H9 (cell line): ENCODE measurements at regions not wholly inside any gene's neighbourhood (a gene's known extent, or its start where the extent isn't known, plus 50 kb on each side); places are given as distances from the start of the nearest gene placed in this dataset.

Experiments
- DNase-seq: peaks from one replicate; pipeline ENCODE4 v3.0.0-alpha.2; 2017
- H2AFZ ChIP-seq: one replicate; pipeline ENCODE4 v1.6.1; 2013; ENCODE audit warnings: mild to moderate bottlenecking, low read length, control low read depth, moderate library complexity
- H2AK5ac ChIP-seq: 2 replicates; pipeline ENCODE4 v1.6.1; 2013; ENCODE audit warnings: low read length, control low read depth, mixed read lengths; ENCODE audit not compliant: insufficient read length
- H2BK120ac ChIP-seq: one replicate; pipeline ENCODE4 v1.6.1; 2013; ENCODE audit warnings: low read depth, mild to moderate bottlenecking, low read length, control low read depth, inconsistent platforms; ENCODE audit not compliant: poor library complexity, severe bottlenecking
- H2BK12ac ChIP-seq: 2 replicates; pipeline ENCODE4 v1.6.1; 2013; ENCODE audit warnings: low read length, control low read depth, mixed read lengths, low read depth; ENCODE audit not compliant: insufficient read length
- H2BK15ac ChIP-seq: 2 replicates; pipeline ENCODE4 v1.6.1; 2013; ENCODE audit warnings: low read depth, low read length, control low read depth
- H2BK20ac ChIP-seq: one replicate; pipeline ENCODE4 v1.6.1; 2013; ENCODE audit warnings: low read depth, mild to moderate bottlenecking, low read length, control low read depth, inconsistent platforms; ENCODE audit not compliant: poor library complexity, severe bottlenecking
- H2BK5ac ChIP-seq: 2 replicates; pipeline ENCODE4 v1.6.1; 2013; ENCODE audit warnings: low read length, control low read depth, mixed read lengths; ENCODE audit not compliant: insufficient read length
- H3K14ac ChIP-seq: 2 replicates; pipeline ENCODE4 v1.6.1; 2013; ENCODE audit warnings: low read length, control low read depth; ENCODE audit not compliant: insufficient read depth
- H3K18ac ChIP-seq: 2 replicates; pipeline ENCODE4 v1.6.1; 2013; ENCODE audit warnings: low read depth, mild to moderate bottlenecking, mixed read lengths, low read length, control low read depth; ENCODE audit not compliant: insufficient read length
- H3K23ac ChIP-seq: 2 replicates; pipeline ENCODE4 v1.6.1; 2013; ENCODE audit warnings: low read length, control low read depth, mixed read lengths, low read depth; ENCODE audit not compliant: insufficient read length
- H3K23me2 ChIP-seq: 2 replicates; pipeline ENCODE4 v1.6.1; 2013; ENCODE audit warnings: low read depth, mild to moderate bottlenecking, mixed read lengths, low read length, control low read depth; ENCODE audit not compliant: insufficient read length, poor library complexity, severe bottlenecking
- H3K27ac ChIP-seq: 2 replicates; pipeline ENCODE4 v1.5.1; 2013; ENCODE audit warnings: low read length, control low read depth, mixed read lengths, low read depth; ENCODE audit not compliant: insufficient read length
- H3K27me3 ChIP-seq: 2 replicates; pipeline ENCODE4 v1.6.1; 2013; ENCODE audit warnings: low read length, control low read depth, inconsistent platforms; ENCODE audit not compliant: insufficient read depth
- H3K4ac ChIP-seq: 2 replicates; pipeline ENCODE4 v1.6.1; 2013; ENCODE audit warnings: low read depth, mild to moderate bottlenecking, control low read depth, inconsistent platforms, low read length, moderate library complexity
- H3K4me1 ChIP-seq: 2 replicates; pipeline ENCODE4 v1.6.1; 2013; ENCODE audit warnings: low read length, control low read depth, inconsistent platforms; ENCODE audit not compliant: insufficient read depth
- H3K4me2 ChIP-seq: 2 replicates; pipeline ENCODE4 v1.6.1; 2013; ENCODE audit warnings: low read length, control low read depth, mixed read lengths; ENCODE audit not compliant: insufficient read length, insufficient read depth
- H3K56ac ChIP-seq: 2 replicates; pipeline ENCODE4 v1.6.1; 2013; ENCODE audit warnings: low read depth, mild to moderate bottlenecking, mixed read lengths, low read length, control low read depth; ENCODE audit not compliant: insufficient read length
- H3K79me1 ChIP-seq: 2 replicates; pipeline ENCODE4 v1.6.1; 2013; ENCODE audit warnings: low read depth, mild to moderate bottlenecking, moderate library complexity, low read length, control low read depth, inconsistent platforms; ENCODE audit not compliant: insufficient read depth, poor library complexity, severe bottlenecking
- H3K79me2 ChIP-seq: 2 replicates; pipeline ENCODE4 v1.6.1; 2013; ENCODE audit warnings: low read length, control low read depth, inconsistent platforms; ENCODE audit not compliant: insufficient read depth
- H3K9ac ChIP-seq: 2 replicates; pipeline ENCODE4 v1.6.1; 2013; ENCODE audit warnings: low read length, control low read depth, mixed read lengths; ENCODE audit not compliant: insufficient read length; ENCODE audit errors: extremely low read depth
- H3K9me3 ChIP-seq: one replicate; pipeline ENCODE4 v1.6.1; 2013; ENCODE audit warnings: low read depth, low read length, inconsistent platforms; ENCODE audit not compliant: control insufficient read depth
- H3T11ph ChIP-seq: one replicate; pipeline ENCODE4 v1.6.1; 2013; ENCODE audit warnings: mild to moderate bottlenecking, low read length, control low read depth, inconsistent platforms
- H4K20me1 ChIP-seq: one replicate; pipeline ENCODE4 v1.6.1; 2013; ENCODE audit not compliant: control insufficient read depth, insufficient read length, insufficient read depth
- H4K5ac ChIP-seq: 2 replicates; pipeline ENCODE4 v1.6.1; 2013; ENCODE audit warnings: low read depth, mild to moderate bottlenecking, mixed read lengths, low read length, control low read depth; ENCODE audit not compliant: insufficient read length
- H4K8ac ChIP-seq: replicated peaks from 2 replicates; pipeline ENCODE4 v1.6.1; 2013; ENCODE audit warnings: low read length, control low read depth, mixed read lengths, low read depth; ENCODE audit not compliant: insufficient read length
- H4K91ac ChIP-seq: 2 replicates; pipeline ENCODE4 v1.6.1; 2013; ENCODE audit warnings: low read depth, mild to moderate bottlenecking, moderate library complexity, mixed read lengths, low read length, control low read depth; ENCODE audit not compliant: insufficient read length
- H3K27ac Mint-ChIP-seq, 3 experiments: 2 replicates in 2 of 3; 3 replicates in 1 of 3; pipeline ENCODE4 v1.8.0; 2020 to 2021; ENCODE audit warnings: mixed read lengths in 3 of 3, mild to moderate bottlenecking in 1 of 3, moderate library complexity in 1 of 3
- H3K27me3 Mint-ChIP-seq: 2 replicates; pipeline ENCODE4 v1.8.0; 2021; ENCODE audit warnings: low read depth, mild to moderate bottlenecking, moderate library complexity, mixed read lengths
- H3K36me3 Mint-ChIP-seq, 3 experiments: 2 replicates in 2 of 3; 3 replicates in 1 of 3; pipeline ENCODE4 v1.8.0; 2020 to 2021; ENCODE audit warnings: low read depth in 3 of 3, mixed read lengths in 3 of 3; ENCODE audit not compliant: insufficient read depth in 1 of 3
- H3K4me1 Mint-ChIP-seq, 2 experiments: 2 replicates each; pipeline ENCODE4 v1.8.0; 2020; ENCODE audit warnings: mixed read lengths in 2 of 2
- H3K4me3 Mint-ChIP-seq, 2 experiments: 2 replicates in 1 of 2; 3 replicates in 1 of 2; pipeline ENCODE4 v1.8.0; 2020 to 2021; ENCODE audit warnings: mild to moderate bottlenecking in 2 of 2, mixed read lengths in 2 of 2, moderate library complexity in 1 of 2
- H3K9me3 Mint-ChIP-seq, 2 experiments: 2 replicates in 1 of 2; 3 replicates in 1 of 2; pipeline ENCODE4 v1.8.0; 2020; ENCODE audit warnings: mild to moderate bottlenecking in 2 of 2, mixed read lengths in 2 of 2, moderate library complexity in 1 of 2
- TF ChIP-seq, protein P1 (sequence below): fragments of 200-600 bp; sonication (generic); conservative IDR thresholded peaks from 3 replicates; pipeline ENCODE4 v1.8.0; 2021; ENCODE audit warnings: antibody characterized with exemption, mild to moderate bottlenecking

DNA sequence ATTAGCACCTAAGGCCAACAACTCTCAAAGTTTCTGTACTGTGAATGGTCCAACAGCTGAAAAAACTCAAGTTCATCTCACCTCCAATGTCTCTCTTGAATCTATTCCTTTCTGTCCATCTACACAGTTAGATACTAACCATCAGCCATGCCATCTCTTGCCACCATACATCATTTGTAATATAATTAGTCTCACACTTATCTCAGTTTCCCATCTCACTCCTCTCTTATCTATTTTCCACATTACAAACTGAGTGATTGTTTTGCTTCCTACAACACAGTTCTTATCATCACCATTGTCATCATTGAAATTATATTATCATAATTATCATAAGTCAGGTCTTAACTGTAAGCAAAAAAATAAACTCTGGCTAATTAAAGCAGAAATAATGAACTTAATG is 393.9 kb downstream of the PRELID2 start:
- H3K27ac Mint-ChIP-seq = no peak overlapping the region

More for the DNA sequence above, 393.9 kb downstream of the PRELID2 start:
- Mint-ChIP-seq H3K36me3 (no peaks in the 10 kb centered on the region; a peak in 1 of 7 replicates), H3K9me3 (no peaks in the 10 kb centered on the region; a peak in 1 of 5 replicates), H3K4me3 (no peak overlapping the region), H3K27me3 (no peaks in the 10 kb centered on the region), H3K4me1 (peaks cover 21% of the 10 kb centered on the region in 2 experiments)
- no peak overlapping the region for H4K91ac ChIP-seq
- no peak overlapping the region for H2BK120ac ChIP-seq
- H2BK12ac ChIP-seq = no peak overlapping the region
- H3K4ac ChIP-seq = no peak overlapping the region
- no peaks in the 10 kb centered on the region for H4K20me1 ChIP-seq
- no peak overlapping the region for H3K56ac ChIP-seq
- no peak overlapping the region for H2BK15ac ChIP-seq
- no peak overlapping the region for H3T11ph ChIP-seq
- no peaks in the 10 kb centered on the region for H3K79me2 ChIP-seq
- H3K4me1 ChIP-seq = peaks cover 3% of the 10 kb centered on the region; the same call in 1 of the 2 replicates
- H3K14ac ChIP-seq = no peak overlapping the region
- no peak for DNase-seq
- H3K27ac ChIP-seq = no peak overlapping the region
- H3K23ac ChIP-seq = no peak overlapping the region
- no peak overlapping the region for H3K4me2 ChIP-seq
- H4K8ac ChIP-seq = no peak overlapping the region
- no peak overlapping the region for H2BK20ac ChIP-seq
- H3K23me2 ChIP-seq = no peaks in the 10 kb centered on the region
- no peak overlapping the region for H3K9ac ChIP-seq
- no peak overlapping the region for H2BK5ac ChIP-seq
- H3K79me1 ChIP-seq = no peaks in the 10 kb centered on the region
- H3K27me3 ChIP-seq = no peaks in the 10 kb centered on the region
- no peak overlapping the region for H2AFZ ChIP-seq
- no peak overlapping the region for H3K18ac ChIP-seq
- no peak overlapping the region for H4K5ac ChIP-seq
- H2AK5ac ChIP-seq = no peak overlapping the region
- TF ChIP-seq, protein P1, sequence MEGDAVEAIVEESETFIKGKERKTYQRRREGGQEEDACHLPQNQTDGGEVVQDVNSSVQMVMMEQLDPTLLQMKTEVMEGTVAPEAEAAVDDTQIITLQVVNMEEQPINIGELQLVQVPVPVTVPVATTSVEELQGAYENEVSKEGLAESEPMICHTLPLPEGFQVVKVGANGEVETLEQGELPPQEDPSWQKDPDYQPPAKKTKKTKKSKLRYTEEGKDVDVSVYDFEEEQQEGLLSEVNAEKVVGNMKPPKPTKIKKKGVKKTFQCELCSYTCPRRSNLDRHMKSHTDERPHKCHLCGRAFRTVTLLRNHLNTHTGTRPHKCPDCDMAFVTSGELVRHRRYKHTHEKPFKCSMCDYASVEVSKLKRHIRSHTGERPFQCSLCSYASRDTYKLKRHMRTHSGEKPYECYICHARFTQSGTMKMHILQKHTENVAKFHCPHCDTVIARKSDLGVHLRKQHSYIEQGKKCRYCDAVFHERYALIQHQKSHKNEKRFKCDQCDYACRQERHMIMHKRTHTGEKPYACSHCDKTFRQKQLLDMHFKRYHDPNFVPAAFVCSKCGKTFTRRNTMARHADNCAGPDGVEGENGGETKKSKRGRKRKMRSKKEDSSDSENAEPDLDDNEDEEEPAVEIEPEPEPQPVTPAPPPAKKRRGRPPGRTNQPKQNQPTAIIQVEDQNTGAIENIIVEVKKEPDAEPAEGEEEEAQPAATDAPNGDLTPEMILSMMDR = no peak
- H3K9me3 ChIP-seq = no peaks in the 10 kb centered on the region
